ENCODE measurements at regions not wholly inside any gene's neighbourhood (a gene's known extent, or its start where the extent isn't known, plus 50 kb on each side); places are given as distances from the start of the nearest gene placed in this dataset.

DNA sequence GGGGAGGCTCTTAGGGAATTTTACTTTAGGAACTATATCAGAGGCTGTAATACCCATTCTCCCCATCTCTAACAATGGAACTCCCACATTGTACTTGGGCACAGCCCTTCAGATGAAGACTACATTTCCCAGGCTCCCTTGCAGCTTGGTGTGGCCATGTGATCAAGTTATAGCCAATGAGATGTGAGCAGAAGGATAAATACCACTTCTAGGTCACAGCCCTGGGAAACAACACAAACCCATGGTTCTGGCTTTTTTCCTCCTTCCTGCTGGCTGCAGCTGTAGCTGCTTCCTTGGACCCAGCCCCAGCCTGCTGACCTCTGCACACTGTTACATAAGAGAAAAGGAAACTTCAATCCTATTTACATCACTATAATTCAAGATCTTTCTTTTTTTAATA lies 445.9 kb upstream of the JARID2 start:
- TF ChIP-seq CTCF (IDR thresholded peaks at IDR 0.05) (no peak), POLR2A (IDR thresholded peaks at IDR 0.05) (no peak)
